ENCODE measurements at regions not wholly inside any gene's neighbourhood (a gene's known extent, or its start where the extent isn't known, plus 50 kb on each side); places are given as distances from the start of the nearest gene placed in this dataset.

DNA sequence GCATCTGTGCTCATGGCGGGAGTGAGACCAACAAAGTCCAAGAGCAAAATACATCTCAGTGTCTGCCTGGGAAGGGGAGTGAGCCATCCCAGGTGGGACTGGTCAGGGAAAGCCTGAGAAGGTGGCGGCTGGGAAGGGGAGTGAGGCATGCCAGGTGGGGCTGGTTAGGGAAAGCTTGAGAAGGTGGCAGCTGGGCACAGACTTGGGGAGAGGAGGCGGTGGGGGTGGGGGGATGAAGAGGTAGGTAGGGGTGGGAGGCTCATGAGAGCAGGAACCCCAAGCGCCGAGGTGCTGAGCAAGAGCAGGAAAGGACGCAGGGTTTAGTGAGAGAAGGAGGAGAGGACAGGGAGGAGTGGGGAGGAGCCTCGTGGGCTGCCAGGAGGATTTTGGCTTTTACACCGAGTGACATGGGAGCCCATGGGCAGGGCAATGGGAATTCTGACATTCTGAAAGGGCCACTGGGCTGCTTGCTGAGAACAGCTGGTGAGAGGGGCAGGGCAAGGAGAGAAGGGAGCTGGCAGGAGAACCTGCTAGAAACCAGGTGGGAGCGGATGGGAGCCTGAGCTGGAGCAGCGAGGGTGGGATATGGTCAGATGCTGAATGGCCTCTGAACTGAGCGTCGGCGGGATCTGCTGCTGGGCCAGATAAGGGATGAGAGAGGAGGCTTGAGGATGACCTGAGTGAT is 256.1 kb upstream of the RPL38 start:
- no peak for ATAC-seq (ENCODE audit: insufficient read depth, low FRiP score)
- Histone ChIP-seq H3K4me1 (ENCODE audit: control insufficient read depth in 5 of 5, insufficient read depth in 5 of 5, low read length in 5 of 5) (peaks cover 0 to 18% (median 6%) of the 10 kb centered on the region in 5 donors), H3K9ac (ENCODE audit: insufficient read depth in 1 of 2, low read length in 2 of 2) (no peak overlapping the region), H3K4me3 (no peak overlapping the region), H3K9me3 (ENCODE audit: control insufficient read depth in 4 of 4, insufficient read depth in 3 of 4, low read length in 3 of 4) (no peaks in the 10 kb centered on the region), H3K27ac (ENCODE audit: low read depth in 1 of 2, low read length in 1 of 2) (no peak overlapping the region), H3K36me3 (ENCODE audit: control insufficient read depth in 4 of 4, insufficient read depth in 4 of 4, low read length in 4 of 4) (no peaks in the 10 kb centered on the region), H3K27me3 (ENCODE audit: control insufficient read depth in 3 of 3, insufficient read depth in 3 of 3, low read length in 2 of 3) (peaks cover 0 to 2% (median 0%) of the 10 kb centered on the region in 3 donors)
- WGBS, 2 donors: 86 to 92% methylated on average over 13 of the region's 13 CpGs
- DNase-seq: no peak
- TF ChIP-seq, protein P1, sequence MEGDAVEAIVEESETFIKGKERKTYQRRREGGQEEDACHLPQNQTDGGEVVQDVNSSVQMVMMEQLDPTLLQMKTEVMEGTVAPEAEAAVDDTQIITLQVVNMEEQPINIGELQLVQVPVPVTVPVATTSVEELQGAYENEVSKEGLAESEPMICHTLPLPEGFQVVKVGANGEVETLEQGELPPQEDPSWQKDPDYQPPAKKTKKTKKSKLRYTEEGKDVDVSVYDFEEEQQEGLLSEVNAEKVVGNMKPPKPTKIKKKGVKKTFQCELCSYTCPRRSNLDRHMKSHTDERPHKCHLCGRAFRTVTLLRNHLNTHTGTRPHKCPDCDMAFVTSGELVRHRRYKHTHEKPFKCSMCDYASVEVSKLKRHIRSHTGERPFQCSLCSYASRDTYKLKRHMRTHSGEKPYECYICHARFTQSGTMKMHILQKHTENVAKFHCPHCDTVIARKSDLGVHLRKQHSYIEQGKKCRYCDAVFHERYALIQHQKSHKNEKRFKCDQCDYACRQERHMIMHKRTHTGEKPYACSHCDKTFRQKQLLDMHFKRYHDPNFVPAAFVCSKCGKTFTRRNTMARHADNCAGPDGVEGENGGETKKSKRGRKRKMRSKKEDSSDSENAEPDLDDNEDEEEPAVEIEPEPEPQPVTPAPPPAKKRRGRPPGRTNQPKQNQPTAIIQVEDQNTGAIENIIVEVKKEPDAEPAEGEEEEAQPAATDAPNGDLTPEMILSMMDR (IDR thresholded peaks at IDR 0.05; ENCODE audit: control extremely low read depth, extremely low read depth): no peak

DNA sequence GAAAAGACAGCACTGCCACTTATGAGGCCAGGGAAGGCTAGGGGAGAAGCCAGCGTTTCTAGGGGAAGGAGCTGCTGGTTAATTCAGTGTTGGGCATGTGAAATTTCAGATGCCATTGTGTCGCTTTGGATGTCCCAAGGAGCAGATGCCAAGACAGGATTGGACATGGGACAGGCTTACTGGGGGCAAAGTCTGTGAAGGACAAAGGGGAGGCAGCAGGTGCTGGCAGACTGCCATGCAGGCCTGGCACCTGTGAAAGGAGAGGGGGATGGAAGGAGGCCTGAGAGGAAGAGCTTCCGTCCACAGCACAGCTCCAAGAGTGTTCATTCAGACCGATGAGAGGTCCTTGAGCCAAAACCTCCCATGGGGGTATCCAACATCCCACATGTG is 255.5 kb upstream of the RPL38 start:
- no peak overlapping the region for H3K27ac ChIP-seq (ENCODE audit: low read depth in 1 of 2, low read length in 1 of 2)
- peaks cover 0 to 3% (median 0%) of the 10 kb centered on the region in 3 donors for H3K27me3 ChIP-seq (ENCODE audit: control insufficient read depth in 3 of 3, insufficient read depth in 3 of 3, low read length in 2 of 3)
- DNase-seq (no peak), ATAC-seq (ENCODE audit: insufficient read depth, low FRiP score) (no peak)
- TF ChIP-seq, protein P1 (IDR thresholded peaks at IDR 0.05; ENCODE audit: control extremely low read depth, extremely low read depth): no peak
- no peaks in the 10 kb centered on the region for H3K36me3 ChIP-seq (ENCODE audit: control insufficient read depth in 4 of 4, insufficient read depth in 4 of 4, low read length in 4 of 4)
- H3K4me1 ChIP-seq (ENCODE audit: control insufficient read depth in 5 of 5, insufficient read depth in 5 of 5, low read length in 5 of 5): peaks cover 0 to 20% (median 9%) of the 10 kb centered on the region in 5 donors
- H3K9ac ChIP-seq (ENCODE audit: insufficient read depth in 1 of 2, low read length in 2 of 2): no peak overlapping the region
- H3K9me3 ChIP-seq (ENCODE audit: control insufficient read depth in 4 of 4, insufficient read depth in 3 of 4, low read length in 3 of 4): no peaks in the 10 kb centered on the region
- no peak overlapping the region for H3K4me3 ChIP-seq
- 84 to 89% methylated on average over 4 of the region's 4 CpGs for WGBS, 2 donors

DNA sequence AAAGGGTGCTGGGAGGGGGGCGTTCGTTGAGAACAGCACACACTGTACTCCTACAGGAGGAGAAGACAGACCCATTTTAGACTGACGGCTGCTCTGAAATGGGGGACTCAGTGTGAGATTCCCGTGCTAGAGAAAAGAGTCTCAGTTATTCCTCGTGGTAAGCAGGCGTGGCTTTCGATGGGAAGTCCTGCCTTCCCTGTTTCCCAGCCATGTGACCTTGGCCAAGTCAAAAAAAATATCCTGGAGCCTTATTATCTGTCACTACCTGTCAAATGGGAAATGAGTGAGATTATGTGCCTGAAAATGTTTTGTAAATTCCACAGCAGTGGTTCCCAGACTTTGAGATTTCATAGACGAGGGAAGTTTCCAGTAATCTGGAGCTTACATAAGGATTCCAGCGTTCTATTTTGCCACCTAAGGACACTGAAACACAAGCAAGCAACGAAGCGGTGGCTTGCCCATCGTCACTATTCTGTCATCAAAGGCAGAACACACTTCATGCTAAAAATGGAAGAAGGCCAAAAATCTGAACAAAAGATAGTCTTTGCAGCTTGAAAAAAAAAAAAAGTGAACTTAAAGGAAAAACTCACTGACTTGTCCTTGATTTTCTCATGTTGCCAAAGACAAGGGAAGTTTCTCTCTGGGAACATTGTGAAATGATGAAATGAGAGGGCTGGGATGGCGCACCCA is 253.4 kb upstream of the RPL38 start:
- no peaks in the 10 kb centered on the region for H3K36me3 ChIP-seq (ENCODE audit: control insufficient read depth in 4 of 4, insufficient read depth in 4 of 4, low read length in 4 of 4)
- no peak overlapping the region for H3K27ac ChIP-seq (ENCODE audit: low read depth in 1 of 2, low read length in 1 of 2)
- H3K4me3 ChIP-seq: no peak overlapping the region
- ATAC-seq (ENCODE audit: insufficient read depth, low FRiP score) (no peak), DNase-seq (peak in 2 of 3 donors; percentile 55 to 61)
- peaks cover 0 to 2% (median 0%) of the 10 kb centered on the region in 4 donors for H3K9me3 ChIP-seq (ENCODE audit: control insufficient read depth in 4 of 4, insufficient read depth in 3 of 4, low read length in 3 of 4)
- TF ChIP-seq, protein P1 (IDR thresholded peaks at IDR 0.05; ENCODE audit: control extremely low read depth, extremely low read depth): no peak
- 66 to 80% methylated on average over 13 of the region's 13 CpGs for whole genome bisulfite sequencing, 2 donors
- H3K9ac ChIP-seq (ENCODE audit: insufficient read depth in 1 of 2, low read length in 2 of 2): no peak overlapping the region
- peaks cover 0 to 20% (median 11%) of the 10 kb centered on the region in 5 donors for H3K4me1 ChIP-seq (ENCODE audit: control insufficient read depth in 5 of 5, insufficient read depth in 5 of 5, low read length in 5 of 5)
- peaks cover 0 to 15% (median 0%) of the 10 kb centered on the region in 3 donors for H3K27me3 ChIP-seq (ENCODE audit: control insufficient read depth in 3 of 3, insufficient read depth in 3 of 3, low read length in 2 of 3)

All from lung (tissue), 11 donors.